HG03066 (cell line): ENCODE measurements at regions not wholly inside any gene's neighbourhood (a gene's known extent, or its start where the extent isn't known, plus 50 kb on each side); places are given as distances from the start of the nearest gene placed in this dataset.
"Not testable (repeated sequence)": the region's sequence is repeated elsewhere in the genome, so short reads cannot be mapped to it uniquely, and the experiment has no call there.

Experiments
- ATAC-seq: cut with Tn5 transposase; IDR thresholded peaks from one replicate; pipeline ENCODE4 v1.9.1; 2021; ENCODE audit warnings: low read depth; ENCODE audit not compliant: unreplicated experiment

- no peak for ATAC-seq
Measured at GRCh38 chr3:139095803-139096466, 51.2 kb upstream of the PRR23C start.

- ATAC-seq, result no peak
Measured at GRCh38 chr3:139096670-139097069, 52.0 kb upstream of the PRR23C start.

DNA sequence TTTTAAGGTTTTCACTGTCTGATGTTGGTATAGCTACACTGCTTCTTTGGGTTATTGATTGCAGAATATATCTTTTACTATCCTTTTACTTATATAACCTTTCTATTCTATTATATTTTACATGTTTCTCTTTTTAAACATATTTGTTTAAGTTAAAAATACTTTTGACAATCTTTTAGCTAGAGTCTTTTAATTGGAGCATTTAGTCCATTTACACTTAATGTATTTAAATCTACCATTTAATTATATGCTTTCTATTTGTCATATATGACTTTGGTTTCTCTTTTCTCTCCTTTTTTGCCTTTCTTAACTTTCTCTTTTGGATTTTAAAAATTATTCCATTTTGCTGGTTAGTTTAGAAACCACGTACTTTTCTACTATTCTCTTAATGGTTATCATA, 53.7 kb upstream of the PRR23C start:
- ATAC-seq, result no peak

- ATAC-seq, result no peak
Measured at GRCh38 chr3:139099968-139100817, 55.5 kb upstream of the PRR23C start.

GRCh38 chr3:139100821-139101220, 56.1 kb upstream of the PRR23C start:
- no peak for ATAC-seq

DNA sequence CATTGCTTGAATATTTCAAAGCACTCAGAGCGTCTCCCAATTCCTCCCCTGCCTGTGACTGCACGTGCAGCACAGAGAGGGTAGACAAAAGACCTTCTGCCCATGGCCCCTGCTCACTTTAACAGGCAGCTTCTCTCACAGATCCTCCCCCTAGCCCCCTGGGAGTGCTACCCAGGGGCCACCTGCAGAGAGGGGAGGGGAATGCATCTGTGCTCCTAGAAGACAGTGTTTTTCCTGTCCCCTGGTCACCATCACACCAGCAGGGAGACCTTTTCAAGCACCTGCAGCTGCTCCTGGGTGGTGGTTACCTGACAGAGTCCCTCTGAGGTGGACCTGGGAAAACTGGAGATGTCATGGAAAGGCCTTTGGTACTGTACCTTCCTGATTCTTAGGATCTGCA, 56.7 kb upstream of the PRR23C start:
- no peak for ATAC-seq

- ATAC-seq, result no peak
Measured at GRCh38 chr3:139103484-139103883, 58.8 kb upstream of the PRR23C start.

DNA sequence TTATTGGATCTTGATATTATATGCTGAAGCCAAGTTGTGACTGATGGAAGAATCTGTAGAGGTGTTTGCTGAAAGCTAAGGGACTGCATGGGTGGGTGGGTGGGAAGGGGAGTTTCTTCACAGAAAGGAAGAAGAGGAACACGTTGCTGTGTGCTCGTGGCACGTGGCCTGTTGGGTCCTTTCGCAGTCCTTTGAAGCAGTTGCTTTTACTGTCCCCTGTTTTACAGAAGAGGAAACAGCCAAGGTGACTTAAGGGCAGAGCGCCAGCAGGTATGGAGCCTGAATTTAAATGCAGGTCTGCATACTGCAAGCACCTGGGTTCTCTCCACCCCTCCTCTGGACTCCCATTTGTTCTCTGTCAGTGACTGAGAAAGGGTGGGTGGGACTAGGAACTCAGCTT, 59.4 kb upstream of the PRR23C start:
- ATAC-seq, result no peak

GRCh38 chr3:139105154-139105702, 60.5 kb upstream of the PRR23C start:
- ATAC-seq, result no peak

DNA sequence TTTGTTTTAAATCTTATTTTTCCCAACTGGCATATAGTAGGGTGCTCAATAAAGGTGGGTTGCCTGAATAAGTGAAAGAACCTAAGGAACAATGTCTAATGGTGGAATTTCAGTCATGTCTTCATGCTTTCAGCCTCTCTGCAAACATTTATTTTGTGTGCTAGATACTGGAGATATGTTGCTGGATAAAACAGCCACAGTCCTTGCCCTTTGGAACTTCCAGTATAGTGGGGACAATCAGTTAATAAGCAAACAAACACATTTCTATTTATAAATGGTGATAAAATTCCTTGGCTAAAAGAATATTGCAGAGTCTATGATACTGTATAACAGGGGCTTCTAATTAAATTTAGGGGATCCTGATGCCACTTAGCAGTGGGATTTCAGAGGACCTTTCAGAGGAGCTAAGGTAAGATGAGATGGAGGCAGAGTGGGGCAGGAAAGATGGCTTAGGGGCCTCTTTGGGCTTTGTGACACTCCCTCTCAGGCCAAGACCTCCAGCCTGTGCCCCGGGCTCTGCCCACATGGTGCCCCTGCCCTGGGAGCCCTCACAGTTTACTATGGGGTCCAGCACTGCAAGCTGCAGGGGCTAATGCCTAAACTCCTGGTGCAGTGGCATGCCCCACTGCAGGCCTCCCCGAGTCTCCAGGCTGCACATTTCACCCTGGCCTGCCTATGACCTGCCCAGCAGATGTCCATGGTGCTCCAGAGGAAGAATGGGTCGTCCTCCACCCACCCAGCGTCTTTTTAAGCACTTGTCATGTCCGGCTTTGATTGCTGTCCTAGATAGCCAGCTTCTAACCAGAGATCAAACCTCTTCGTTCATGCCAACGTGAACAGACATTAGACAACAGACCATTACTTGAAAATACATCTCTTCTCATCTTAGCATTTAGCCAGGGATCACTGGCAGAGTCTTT, 61.6 kb upstream of the PRR23C start:
- ATAC-seq, result no peak

- ATAC-seq, result no peak
Measured at GRCh38 chr3:139107424-139108252, 62.9 kb upstream of the PRR23C start.

DNA sequence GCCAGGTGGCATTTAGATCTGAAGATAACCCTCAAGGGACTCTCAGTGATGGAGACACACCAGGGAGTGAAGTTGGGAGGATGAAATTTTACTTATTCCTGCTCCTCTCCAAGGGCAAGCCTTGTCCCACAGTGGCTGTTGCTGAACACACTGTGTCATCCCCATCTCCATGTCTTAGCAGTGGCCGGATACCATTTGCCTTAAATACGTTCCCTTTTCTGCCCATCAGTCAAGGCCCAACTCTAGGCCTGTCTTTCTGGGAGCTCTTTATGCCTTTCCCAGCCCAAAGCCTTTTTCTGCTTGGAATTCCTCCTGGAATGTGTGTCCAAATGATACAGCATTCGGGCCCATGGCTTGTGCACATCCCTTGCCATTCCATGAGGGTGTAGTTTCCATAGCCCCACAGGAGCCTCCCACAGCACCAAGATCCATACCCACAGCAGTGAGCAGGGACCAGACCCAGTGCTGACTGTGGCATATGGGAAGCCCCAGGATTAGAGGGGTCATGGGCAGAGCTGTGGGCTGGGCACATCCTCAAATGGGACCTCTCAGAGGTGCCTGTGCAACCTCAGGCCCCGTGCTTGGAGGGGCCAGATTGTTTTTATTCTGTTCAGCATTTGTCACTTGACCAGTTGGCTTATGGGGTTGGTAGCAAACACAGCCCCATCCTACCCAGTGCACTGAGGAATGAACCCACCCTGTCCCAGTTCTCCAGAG, 63.7 kb upstream of the PRR23C start:
- no peak for ATAC-seq

GRCh38 chr3:139109271-139109670, 64.6 kb upstream of the PRR23C start:
- ATAC-seq, result no peak

DNA sequence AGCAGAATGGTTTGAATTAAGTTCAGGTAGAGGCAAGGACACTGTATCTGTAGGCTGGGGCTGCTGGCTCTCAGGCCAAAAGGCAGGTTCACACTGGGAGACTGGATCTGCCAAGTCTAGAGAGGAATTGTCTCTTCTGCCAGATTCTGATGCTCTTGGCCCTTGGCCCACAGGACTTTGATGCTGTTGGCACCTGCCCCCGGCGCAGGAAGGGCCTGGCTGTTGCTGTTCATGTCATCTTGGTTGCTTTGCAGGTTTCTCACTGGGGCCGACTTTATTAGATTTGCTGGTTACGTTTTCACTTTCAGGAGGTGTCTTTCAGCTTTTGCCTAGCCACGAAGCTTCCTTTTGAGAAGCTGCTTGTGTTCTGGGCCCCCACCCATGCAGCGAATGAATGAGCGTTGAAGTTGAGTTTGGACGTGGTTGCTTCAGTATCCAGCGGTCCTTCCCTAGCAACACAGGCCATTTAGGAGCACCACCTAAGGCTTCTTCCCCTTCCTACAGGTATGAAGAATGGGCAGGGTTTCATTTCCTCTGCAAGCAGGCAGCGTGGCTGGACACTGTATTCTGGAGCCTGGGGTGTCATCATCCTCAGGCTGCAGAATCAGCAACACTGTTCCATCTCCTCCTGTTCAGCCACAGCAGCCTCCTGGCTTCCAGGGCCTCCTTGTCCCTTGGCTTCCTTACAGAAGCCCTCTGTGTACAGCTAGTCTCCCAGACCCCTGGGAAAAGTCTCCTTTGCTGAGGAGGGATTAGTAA, 65.6 kb upstream of the PRR23C start:
- ATAC-seq, result no peak

DNA sequence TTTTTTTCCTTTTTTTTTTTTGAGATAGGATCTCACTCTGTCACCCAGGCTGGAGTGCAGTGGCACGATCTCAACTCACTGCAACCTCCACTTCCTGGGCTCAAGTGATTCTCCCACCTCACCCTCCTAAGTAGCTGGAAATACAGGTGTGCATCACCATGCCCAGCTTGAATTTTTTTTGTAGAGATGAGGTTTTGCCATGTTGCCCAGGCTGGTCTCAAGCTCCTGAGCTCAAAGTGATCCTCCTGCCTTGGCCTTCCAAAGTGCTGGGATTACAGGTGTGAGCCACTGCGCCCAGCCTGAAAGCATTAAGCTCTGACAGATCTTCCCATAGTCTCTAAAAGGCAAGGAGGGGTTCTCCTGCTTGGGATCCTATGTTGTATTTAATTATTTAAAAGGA, 66.2 kb upstream of the PRR23C start:
- not testable (repeated sequence) for ATAC-seq

GRCh38 chr3:139111392-139112229, 66.9 kb upstream of the PRR23C start:
- peak; percentile 45 for ATAC-seq

GRCh38 chr3:139112230-139112558, 67.5 kb upstream of the PRR23C start:
- no peak for ATAC-seq
